ENCODE measurements at regions not wholly inside any gene's neighbourhood (a gene's known extent, or its start where the extent isn't known, plus 50 kb on each side); places are given as distances from the start of the nearest gene placed in this dataset.

DNA sequence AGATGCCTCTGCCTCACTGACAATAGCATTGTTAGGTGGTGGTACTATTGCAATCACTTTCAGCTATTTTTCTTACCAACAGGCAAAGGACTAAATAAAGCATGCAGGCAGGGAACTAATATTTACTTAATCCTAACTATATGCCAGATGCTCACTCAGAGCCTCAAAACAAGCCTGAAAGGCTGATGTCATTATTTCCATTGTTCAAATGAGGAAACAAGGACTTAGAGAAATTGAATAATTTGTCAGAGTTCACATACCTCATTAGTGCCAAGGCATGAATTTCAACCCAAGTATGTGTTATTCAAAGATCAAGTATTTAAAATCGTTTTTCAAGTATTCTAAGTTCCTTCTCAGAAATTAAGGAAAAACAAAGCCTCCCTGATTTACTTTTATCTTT is 374.9 kb upstream of the TECRL start:
- DNase-seq (ENCODE audit: extremely low spot score): no peak
- POLR2A ChIA-PET: no interaction called here
- no peak for TF ChIP-seq NFRKB (IDR thresholded peaks at IDR 0.05)
- no peak for TF ChIP-seq FOXK2 (IDR thresholded peaks at IDR 0.05)
- no peak for TF ChIP-seq SP1 (IDR thresholded peaks at IDR 0.05)
- CTCF ChIA-PET: no interaction called here

DNA sequence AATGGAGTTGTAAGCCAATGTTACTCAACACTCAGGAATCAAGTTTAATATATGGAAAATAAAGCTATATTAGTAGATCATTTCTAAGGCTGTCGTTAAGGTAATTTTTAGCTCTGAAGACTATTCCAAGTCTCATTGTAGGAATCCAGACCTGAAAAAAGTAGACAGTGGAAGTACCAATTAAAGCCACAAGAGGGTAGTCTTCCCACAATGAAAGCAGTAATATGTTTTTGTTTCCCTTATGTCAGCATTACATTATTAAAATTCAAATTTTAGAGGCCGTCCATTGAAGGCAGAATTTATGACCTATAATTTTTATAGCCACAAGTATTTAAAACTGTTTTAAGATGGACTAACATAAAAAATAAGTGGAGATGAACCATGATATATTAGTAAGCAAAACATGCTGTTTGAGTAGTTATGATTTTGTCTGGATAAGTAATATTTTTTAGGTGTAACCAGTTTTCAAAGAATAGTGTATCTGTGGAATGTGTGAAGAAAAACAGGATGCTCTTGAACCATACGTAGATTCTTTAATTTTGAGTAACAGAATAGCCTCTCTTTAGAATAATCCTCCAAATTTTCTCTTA is 372.6 kb upstream of the TECRL start:
- ChIA-PET CTCF (no interaction called here), POLR2A (no interaction called here)
- peak; percentile 10 for DNase-seq (ENCODE audit: extremely low spot score)
- TF ChIP-seq LEF1 (IDR thresholded peaks at IDR 0.05; ENCODE audit: borderline replicate concordance): no peak
- TF ChIP-seq, protein P1, sequence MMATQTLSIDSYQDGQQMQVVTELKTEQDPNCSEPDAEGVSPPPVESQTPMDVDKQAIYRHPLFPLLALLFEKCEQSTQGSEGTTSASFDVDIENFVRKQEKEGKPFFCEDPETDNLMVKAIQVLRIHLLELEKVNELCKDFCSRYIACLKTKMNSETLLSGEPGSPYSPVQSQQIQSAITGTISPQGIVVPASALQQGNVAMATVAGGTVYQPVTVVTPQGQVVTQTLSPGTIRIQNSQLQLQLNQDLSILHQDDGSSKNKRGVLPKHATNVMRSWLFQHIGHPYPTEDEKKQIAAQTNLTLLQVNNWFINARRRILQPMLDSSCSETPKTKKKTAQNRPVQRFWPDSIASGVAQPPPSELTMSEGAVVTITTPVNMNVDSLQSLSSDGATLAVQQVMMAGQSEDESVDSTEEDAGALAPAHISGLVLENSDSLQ (IDR thresholded peaks at IDR 0.05): 0 out of 2 replicates have a peak, but pooled peaks have one; percentile 13

DNA sequence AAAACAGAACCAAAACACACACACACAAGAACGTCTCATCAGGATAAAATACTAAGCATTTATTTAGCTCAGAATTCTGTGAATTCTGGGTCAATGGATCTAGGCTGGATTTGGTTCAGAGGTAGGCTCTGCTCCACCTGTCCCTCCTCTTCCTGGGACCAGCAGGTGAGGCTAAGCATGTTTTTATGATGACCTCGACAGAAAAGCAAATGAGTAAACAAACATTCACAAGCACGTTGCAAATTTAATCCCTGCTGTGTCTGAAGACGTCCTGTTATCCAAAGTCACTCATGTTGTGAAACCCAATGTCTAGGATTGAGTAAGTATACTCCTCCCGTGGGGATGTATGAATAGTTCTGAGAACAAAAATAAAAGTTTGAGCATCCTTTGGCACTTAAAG is 371.4 kb upstream of the TECRL start:
- CTCF ChIA-PET: interaction anchor here (0.6 kb wide), 1 partner anchor 228 kb away, joined by 3 read pairs; no protein-coding TSS in a partner anchor
- DNase-seq (ENCODE audit: extremely low spot score): no peak
- POLR2A ChIA-PET: no interaction called here
- TF ChIP-seq HDGF (IDR thresholded peaks at IDR 0.05; ENCODE audit: borderline replicate concordance) (no peak), ARNT (IDR thresholded peaks at IDR 0.05) (no peak), FOXM1 (IDR thresholded peaks at IDR 0.05; ENCODE audit: borderline replicate concordance) (no peak), FOXA1 (IDR thresholded peaks at IDR 0.05) (no peak), FOXK2 (IDR thresholded peaks at IDR 0.05) (no peak)
- TF ChIP-seq, protein P1 (IDR thresholded peaks at IDR 0.05): no peak

DNA sequence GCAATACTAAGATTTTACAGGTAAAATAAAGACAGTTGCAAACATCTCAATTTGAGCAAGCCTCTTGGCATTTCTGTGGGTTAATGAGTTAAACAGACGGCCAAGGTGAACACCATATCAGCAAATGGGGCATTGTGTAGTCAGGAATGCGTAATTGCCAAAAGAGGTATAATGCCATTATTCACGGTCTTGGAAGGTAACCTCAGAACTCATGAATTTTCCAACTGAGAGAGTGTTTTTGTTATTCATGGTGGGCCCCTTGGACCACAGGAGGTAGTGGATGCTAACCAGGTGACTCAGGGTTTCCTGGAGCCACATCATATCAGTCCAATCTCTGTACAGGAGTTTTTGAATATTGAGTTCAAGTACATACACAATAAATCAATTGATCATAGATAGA is 368.0 kb upstream of the TECRL start:
- no peak for TF ChIP-seq TARDBP (IDR thresholded peaks at IDR 0.05)
- TF ChIP-seq BHLHE40 (IDR thresholded peaks at IDR 0.05; ENCODE audit: borderline replicate concordance): no peak
- no peak for TF ChIP-seq ZNF384 (IDR thresholded peaks at IDR 0.05)
- no peak for TF ChIP-seq SP1 (IDR thresholded peaks at IDR 0.05)
- no peak for TF ChIP-seq ARNT (IDR thresholded peaks at IDR 0.05)
- TF ChIP-seq FOXA1 (IDR thresholded peaks at IDR 0.05): no peak
- no peak for TF ChIP-seq CTBP1 (IDR thresholded peaks at IDR 0.05; ENCODE audit: borderline replicate concordance)
- no peak for TF ChIP-seq NFRKB (IDR thresholded peaks at IDR 0.05)
- no peak for TF ChIP-seq SUZ12 (IDR thresholded peaks at IDR 0.05)
- TF ChIP-seq LEF1 (IDR thresholded peaks at IDR 0.05; ENCODE audit: borderline replicate concordance): no peak
- POLR2A ChIA-PET: no interaction called here
- CTCF ChIA-PET: no interaction called here
- no peak for DNase-seq (ENCODE audit: extremely low spot score)

DNA sequence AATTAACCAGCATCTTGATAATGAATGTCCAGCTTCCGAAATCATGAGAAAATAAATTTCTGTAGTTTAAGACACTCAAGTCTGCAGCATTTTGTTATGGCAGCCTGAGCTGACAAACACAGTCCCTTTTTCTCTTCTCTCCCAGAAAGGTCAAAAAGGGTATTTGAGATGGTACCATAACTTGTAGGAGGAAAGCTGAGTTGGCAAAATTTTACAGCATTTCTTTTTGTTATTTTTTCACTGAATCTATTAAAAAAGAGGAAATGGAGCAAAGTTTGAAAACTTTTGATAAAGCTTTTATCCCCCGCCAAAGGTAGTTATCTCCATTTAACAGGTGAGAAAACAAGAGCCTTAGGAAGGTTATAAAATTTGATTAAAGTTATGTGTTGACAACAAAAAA is 367.6 kb upstream of the TECRL start:
- POLR2A ChIA-PET: no interaction called here
- CTCF ChIA-PET: no interaction called here
- DNase-seq (ENCODE audit: extremely low spot score): no peak
- TF ChIP-seq FOXM1 (IDR thresholded peaks at IDR 0.05; ENCODE audit: borderline replicate concordance): no peak
- TF ChIP-seq, protein P1 (IDR thresholded peaks at IDR 0.05): no peak
- TF ChIP-seq FOXA1 (IDR thresholded peaks at IDR 0.05): no peak
- no peak for TF ChIP-seq ELF4 (IDR thresholded peaks at IDR 0.05)
- no peak for TF ChIP-seq LEF1 (IDR thresholded peaks at IDR 0.05; ENCODE audit: borderline replicate concordance)
- no peak for TF ChIP-seq L3MBTL2 (conservative IDR thresholded peaks at IDR 0.05)
- no peak for TF ChIP-seq FOXK2 (IDR thresholded peaks at IDR 0.05)
- TF ChIP-seq CTBP1 (IDR thresholded peaks at IDR 0.05; ENCODE audit: borderline replicate concordance): no peak
- TF ChIP-seq ARNT (IDR thresholded peaks at IDR 0.05): no peak
- no peak for TF ChIP-seq SP1 (IDR thresholded peaks at IDR 0.05)
- TF ChIP-seq HDGF (IDR thresholded peaks at IDR 0.05; ENCODE audit: borderline replicate concordance): no peak
- no peak for TF ChIP-seq NFRKB (IDR thresholded peaks at IDR 0.05)

DNA sequence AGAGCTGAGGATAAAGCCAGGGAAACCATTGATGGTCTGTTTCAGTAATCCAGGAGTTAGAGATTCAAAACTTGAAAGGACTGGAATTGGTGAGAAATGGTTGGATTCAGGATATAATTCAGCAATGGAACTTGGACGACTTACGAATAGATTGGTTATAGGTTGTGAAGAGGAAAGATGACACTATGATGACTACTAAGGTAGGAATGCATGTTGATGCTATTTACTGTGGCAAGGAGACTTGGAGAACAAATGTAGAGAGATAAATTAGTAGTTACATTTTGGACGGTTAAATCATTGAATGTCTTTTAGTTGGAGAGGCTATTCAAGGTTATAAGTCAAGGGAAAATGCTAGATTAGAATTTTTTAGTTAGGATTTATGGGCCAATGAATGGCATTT is 365.4 kb upstream of the TECRL start:
- no peak for DNase-seq (ENCODE audit: extremely low spot score)
- ChIA-PET POLR2A (no interaction called here), CTCF (no interaction called here)
- TF ChIP-seq SUZ12 (IDR thresholded peaks at IDR 0.05) (no peak), ARNT (IDR thresholded peaks at IDR 0.05) (no peak), LEF1 (IDR thresholded peaks at IDR 0.05; ENCODE audit: borderline replicate concordance) (no peak), HDGF (IDR thresholded peaks at IDR 0.05; ENCODE audit: borderline replicate concordance) (no peak), ELF4 (IDR thresholded peaks at IDR 0.05) (no peak), L3MBTL2 (conservative IDR thresholded peaks at IDR 0.05) (no peak), BHLHE40 (IDR thresholded peaks at IDR 0.05; ENCODE audit: borderline replicate concordance) (no peak), FOXK2 (IDR thresholded peaks at IDR 0.05) (no peak), FOXA1 (IDR thresholded peaks at IDR 0.05) (no peak), SP1 (IDR thresholded peaks at IDR 0.05) (no peak), CTBP1 (IDR thresholded peaks at IDR 0.05; ENCODE audit: borderline replicate concordance) (no peak), TARDBP (IDR thresholded peaks at IDR 0.05) (no peak), NFRKB (IDR thresholded peaks at IDR 0.05) (no peak), FOXM1 (IDR thresholded peaks at IDR 0.05; ENCODE audit: borderline replicate concordance) (no peak), ZNF384 (IDR thresholded peaks at IDR 0.05) (no peak)
- TF ChIP-seq, protein P1 (IDR thresholded peaks at IDR 0.05): no peak
